SU-DHL-6 (cell line): ENCODE measurements at regions not wholly inside any gene's neighbourhood (a gene's known extent, or its start where the extent isn't known, plus 50 kb on each side); places are given as distances from the start of the nearest gene placed in this dataset.

Experiments
- EZH2phosphoT487 ChIP-seq: fragments of 200-600 bp; sonication (generic), shearing (Covaris generic); conservative IDR thresholded peaks from 2 replicates; pipeline ENCODE4 v1.6.1; 2018; ENCODE audit warnings: mild to moderate bottlenecking, antibody characterized with exemption, low read length, moderate library complexity, mixed read lengths
- TF ChIP-seq, protein P1 (sequence below): fragments of 200-600 bp; sonication (generic); IDR thresholded peaks from one replicate; pipeline ENCODE4 v1.5.1; 2017; ENCODE audit warnings: antibody characterized with exemption, mild to moderate bottlenecking, low read length, moderate library complexity; ENCODE audit not compliant: insufficient read depth, poor library complexity, severe bottlenecking

DNA sequence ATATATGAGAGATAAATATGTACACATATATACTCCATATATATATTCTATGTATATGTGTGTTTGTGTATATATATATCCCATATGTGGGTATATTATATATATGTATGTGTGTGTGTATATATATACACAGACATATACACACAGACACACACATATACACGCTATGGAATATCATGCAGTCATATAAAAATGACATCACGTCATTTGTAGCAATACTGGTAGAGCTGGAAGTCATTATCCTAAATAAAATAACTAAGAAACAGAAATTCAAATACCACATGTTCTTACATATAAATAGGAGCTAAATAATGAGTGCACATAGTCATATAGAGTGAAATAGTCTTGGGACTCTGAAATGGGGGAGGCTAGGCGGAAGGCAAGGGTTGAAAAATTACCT is 1000.2 kb downstream of the LRFN5 start:
- TF ChIP-seq, protein P1, sequence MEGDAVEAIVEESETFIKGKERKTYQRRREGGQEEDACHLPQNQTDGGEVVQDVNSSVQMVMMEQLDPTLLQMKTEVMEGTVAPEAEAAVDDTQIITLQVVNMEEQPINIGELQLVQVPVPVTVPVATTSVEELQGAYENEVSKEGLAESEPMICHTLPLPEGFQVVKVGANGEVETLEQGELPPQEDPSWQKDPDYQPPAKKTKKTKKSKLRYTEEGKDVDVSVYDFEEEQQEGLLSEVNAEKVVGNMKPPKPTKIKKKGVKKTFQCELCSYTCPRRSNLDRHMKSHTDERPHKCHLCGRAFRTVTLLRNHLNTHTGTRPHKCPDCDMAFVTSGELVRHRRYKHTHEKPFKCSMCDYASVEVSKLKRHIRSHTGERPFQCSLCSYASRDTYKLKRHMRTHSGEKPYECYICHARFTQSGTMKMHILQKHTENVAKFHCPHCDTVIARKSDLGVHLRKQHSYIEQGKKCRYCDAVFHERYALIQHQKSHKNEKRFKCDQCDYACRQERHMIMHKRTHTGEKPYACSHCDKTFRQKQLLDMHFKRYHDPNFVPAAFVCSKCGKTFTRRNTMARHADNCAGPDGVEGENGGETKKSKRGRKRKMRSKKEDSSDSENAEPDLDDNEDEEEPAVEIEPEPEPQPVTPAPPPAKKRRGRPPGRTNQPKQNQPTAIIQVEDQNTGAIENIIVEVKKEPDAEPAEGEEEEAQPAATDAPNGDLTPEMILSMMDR: no peak
- no peak for TF ChIP-seq EZH2phosphoT487
